Mesodermal cell (in vitro differentiated cells): ENCODE measurements at regions not wholly inside any gene's neighbourhood (a gene's known extent, or its start where the extent isn't known, plus 50 kb on each side); places are given as distances from the start of the nearest gene placed in this dataset.

Experiments
- H3K27ac ChIP-seq: 2 replicates; pipeline ENCODE4 v1.7.0; 2013; ENCODE audit warnings: mild to moderate bottlenecking, low read depth, low read length, moderate library complexity; ENCODE audit not compliant: severe bottlenecking
- H3K36me3 ChIP-seq: 2 replicates; pipeline ENCODE4 v1.7.1; 2013; ENCODE audit warnings: mild to moderate bottlenecking, low read length, moderate library complexity; ENCODE audit not compliant: control insufficient read depth, insufficient read depth
- H3K4me1 ChIP-seq: one replicate; pipeline ENCODE4 v1.7.1; 2013; ENCODE audit warnings: mild to moderate bottlenecking, low read length; ENCODE audit not compliant: insufficient read depth, control insufficient read depth, poor library complexity, severe bottlenecking
- H3K4me3 ChIP-seq: 2 replicates; pipeline ENCODE4 v1.7.0; 2013; ENCODE audit warnings: low read length, control low read depth, mild to moderate bottlenecking; ENCODE audit not compliant: insufficient read depth, poor library complexity, severe bottlenecking; ENCODE audit errors: extremely low read depth
- H3K9me3 ChIP-seq: 2 replicates; pipeline ENCODE4 v1.7.1; 2013; ENCODE audit warnings: mild to moderate bottlenecking, low read length, moderate library complexity; ENCODE audit not compliant: control insufficient read depth
- WGBS, 2 experiments: methylation state at CpG; one replicate each; pipeline ENCODE4 v1.1.5; 2013; ENCODE audit warnings: missing lambda C conversion rate in 2 of 2; ENCODE audit not compliant: insufficient coverage in 2 of 2; 5-methylcytosine and 5-hydroxymethylcytosine counted together

DNA sequence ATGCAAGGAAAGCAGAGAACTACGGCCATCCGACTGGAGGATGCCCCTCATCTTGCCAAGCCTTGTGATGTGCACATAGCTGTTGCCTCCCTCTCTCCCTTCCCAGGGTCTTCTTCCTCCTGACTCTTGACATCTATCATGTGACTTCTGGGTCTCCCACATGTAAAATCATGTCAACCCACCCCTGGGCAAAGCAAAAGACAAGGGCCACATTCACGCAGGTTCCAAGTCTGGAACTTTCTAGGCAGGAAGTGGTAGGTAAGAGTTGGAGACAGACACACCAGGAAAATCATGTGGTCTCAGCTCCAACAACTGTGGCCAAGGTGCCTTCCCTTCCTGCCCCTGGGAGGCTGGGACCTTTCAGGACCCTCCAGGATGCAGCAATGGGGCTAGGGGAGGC, 187.3 kb downstream of the CXCL12 start:
- Histone ChIP-seq H3K36me3 (no peaks in the 10 kb centered on the region), H3K9me3 (no peaks in the 10 kb centered on the region), H3K4me1 (peaks cover 11% of the 10 kb centered on the region), H3K4me3 (no peak overlapping the region), H3K27ac (no peak overlapping the region)
- 100% methylated on average over 2 of the region's 3 CpGs for WGBS, 2 experiments

GRCh38 chr10:44196336-44196735, 188.6 kb downstream of the CXCL12 start:
- no peak overlapping the region for H3K27ac ChIP-seq
- peaks cover 11% of the 10 kb centered on the region for H3K4me1 ChIP-seq
- no peaks in the 10 kb centered on the region for H3K9me3 ChIP-seq
- H3K36me3 ChIP-seq, result no peaks in the 10 kb centered on the region
- no peak overlapping the region for H3K4me3 ChIP-seq
- 93 to 100% methylated on average over 2 to 4 of the region's 5 CpGs for WGBS, 2 experiments

DNA sequence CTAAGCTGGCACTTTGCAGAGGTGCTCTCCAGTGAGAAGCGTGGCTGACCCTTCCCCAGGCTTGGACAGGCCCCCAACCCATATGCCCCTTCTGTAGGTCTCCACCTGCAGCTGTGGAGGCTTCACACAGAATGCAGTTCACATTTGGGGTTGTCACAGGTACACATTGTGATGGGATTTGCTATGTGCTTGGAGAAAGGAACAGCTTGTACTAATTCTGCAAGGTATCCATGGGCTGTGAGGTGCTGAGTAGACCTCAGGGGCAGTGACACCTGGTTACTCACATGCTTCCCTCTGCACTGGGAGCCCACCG, 188.9 kb downstream of the CXCL12 start:
- peaks cover 11% of the 10 kb centered on the region for H3K4me1 ChIP-seq
- WGBS, 2 experiments, result 86 to 89% methylated on average over 1 to 2 of the region's 2 CpGs
- no peak overlapping the region for H3K4me3 ChIP-seq
- no peak overlapping the region for H3K27ac ChIP-seq
- no peaks in the 10 kb centered on the region for H3K9me3 ChIP-seq
- H3K36me3 ChIP-seq, result no peaks in the 10 kb centered on the region

DNA sequence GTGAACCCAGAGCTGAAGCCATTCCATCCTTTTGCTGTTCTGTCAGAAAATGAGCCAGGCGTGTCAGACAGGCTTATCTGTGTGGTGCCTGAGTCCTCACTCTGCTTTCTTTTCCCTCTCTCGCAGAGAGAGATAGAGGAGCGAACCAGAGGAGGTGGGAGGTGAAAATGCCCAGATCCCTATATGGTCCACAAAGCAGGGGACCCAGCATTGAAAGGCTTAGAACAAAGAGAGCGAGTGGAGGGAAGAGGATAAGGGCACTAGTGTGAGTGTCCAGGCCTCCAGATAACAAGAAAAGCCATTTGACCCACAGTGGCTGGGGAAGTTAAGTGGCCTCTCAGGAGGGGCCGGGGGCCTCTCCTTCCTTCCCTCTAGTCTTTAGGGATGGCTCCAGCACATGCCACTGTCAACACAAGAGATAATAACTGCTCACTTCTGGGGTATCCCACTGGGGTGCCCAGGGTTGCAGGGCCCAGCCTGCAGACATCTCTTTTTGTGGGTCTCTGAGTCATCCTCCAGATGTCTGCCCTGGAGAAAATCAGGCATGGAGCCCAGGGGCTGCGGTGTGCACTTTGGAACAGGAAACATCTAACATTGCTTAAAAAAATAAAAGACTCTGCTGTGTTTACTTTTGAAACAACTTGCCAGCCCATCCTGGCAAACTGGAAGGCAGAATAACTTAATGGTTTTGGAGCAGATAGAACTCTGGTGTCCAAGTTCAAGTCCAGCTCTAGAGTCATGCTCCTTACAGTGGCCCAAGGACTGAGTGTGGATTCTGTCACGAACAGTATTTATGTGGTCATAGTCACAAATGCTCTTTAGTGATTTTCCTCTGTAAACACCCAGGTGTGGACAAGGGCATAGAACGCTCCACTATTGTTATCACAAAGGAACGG, 189.5 kb downstream of the CXCL12 start:
- Histone ChIP-seq H3K27ac (peak overlapping the region; percentile 59), H3K4me3 (no peak overlapping the region), H3K36me3 (no peaks in the 10 kb centered on the region), H3K4me1 (peaks cover 11% of the 10 kb centered on the region), H3K9me3 (no peaks in the 10 kb centered on the region)
- WGBS, 2 experiments, result 86 to 93% methylated on average over 5 to 6 of the region's 9 CpGs

GRCh38 chr10:44194435-44194834, 190.5 kb downstream of the CXCL12 start:
- Histone ChIP-seq H3K4me1 (peaks cover 11% of the 10 kb centered on the region), H3K36me3 (no peaks in the 10 kb centered on the region), H3K27ac (no peak overlapping the region), H3K4me3 (no peak overlapping the region), H3K9me3 (no peaks in the 10 kb centered on the region)
- WGBS, 2 experiments, result 83% methylated on average over 1 of the region's 2 CpGs; no CpG with 5 or more reads in 1 of the 2 experiments

GRCh38 chr10:44193567-44194220, 191.2 kb downstream of the CXCL12 start:
- H3K9me3 ChIP-seq, result no peaks in the 10 kb centered on the region
- H3K4me3 ChIP-seq, result no peak overlapping the region
- no peak overlapping the region for H3K27ac ChIP-seq
- 80 to 91% methylated on average over 3 to 4 of the region's 5 CpGs for WGBS, 2 experiments
- H3K36me3 ChIP-seq, result no peaks in the 10 kb centered on the region
- H3K4me1 ChIP-seq, result peaks cover 11% of the 10 kb centered on the region

DNA sequence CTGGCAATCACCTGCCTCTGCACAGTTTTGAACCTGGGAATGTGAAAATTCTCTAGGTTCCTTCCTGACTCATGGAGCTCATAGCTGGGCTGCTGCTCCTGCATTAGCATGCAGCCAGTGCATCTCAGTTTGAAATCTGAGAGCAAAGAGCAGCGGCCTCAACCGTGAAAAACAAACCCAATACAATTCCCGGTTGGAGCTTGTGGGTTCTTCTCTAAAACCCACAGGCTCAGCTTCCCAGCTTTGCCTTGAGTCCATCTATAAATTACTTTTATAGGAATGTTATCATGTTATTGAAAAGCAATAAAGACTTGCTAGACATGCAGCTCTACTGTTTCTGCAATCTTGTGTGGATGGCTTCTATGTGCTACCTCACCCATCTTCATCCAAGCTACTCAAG, 191.7 kb downstream of the CXCL12 start:
- Histone ChIP-seq H3K27ac (no peak overlapping the region), H3K9me3 (no peaks in the 10 kb centered on the region), H3K36me3 (no peaks in the 10 kb centered on the region), H3K4me1 (peaks cover 11% of the 10 kb centered on the region), H3K4me3 (no peak overlapping the region)
- WGBS, 2 experiments, result 46 to 50% methylated on average over 2 of the region's 3 CpGs

DNA sequence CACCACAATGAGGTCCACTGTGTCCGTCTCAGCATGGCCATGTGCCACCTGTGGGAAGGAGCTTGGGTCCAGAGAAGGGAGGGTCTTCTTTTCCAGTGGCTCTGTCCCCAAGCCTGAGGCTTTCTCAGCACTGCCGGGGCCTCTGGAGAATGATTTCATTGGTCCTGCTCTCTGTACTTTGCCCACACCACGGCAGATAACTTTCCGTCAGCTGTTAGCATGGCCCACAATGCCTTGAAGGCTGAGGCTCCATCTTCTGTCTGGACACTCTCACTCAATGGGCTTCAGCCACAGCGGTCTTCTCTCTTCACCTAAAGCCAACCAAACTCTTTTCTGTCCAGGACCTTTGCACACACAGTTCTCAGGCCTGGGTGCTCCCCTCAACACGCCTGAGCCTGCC, 192.5 kb downstream of the CXCL12 start:
- peaks cover 11% of the 10 kb centered on the region for H3K4me1 ChIP-seq
- no peaks in the 10 kb centered on the region for H3K36me3 ChIP-seq
- 81 to 93% methylated on average over 5 of the region's 6 CpGs for WGBS, 2 experiments
- H3K27ac ChIP-seq, result no peak overlapping the region
- H3K4me3 ChIP-seq, result no peak overlapping the region
- H3K9me3 ChIP-seq, result no peaks in the 10 kb centered on the region

- H3K36me3 ChIP-seq, result no peaks in the 10 kb centered on the region
- H3K4me1 ChIP-seq, result peaks cover 10% of the 10 kb centered on the region
- no peaks in the 10 kb centered on the region for H3K9me3 ChIP-seq
- H3K4me3 ChIP-seq, result no peak overlapping the region
- H3K27ac ChIP-seq, result no peak overlapping the region
Measured at GRCh38 chr10:44190541-44190940, 194.4 kb downstream of the CXCL12 start.

GRCh38 chr10:44186821-44187220, 198.1 kb downstream of the CXCL12 start:
- H3K9me3 ChIP-seq, result no peaks in the 10 kb centered on the region
- H3K36me3 ChIP-seq, result no peaks in the 10 kb centered on the region
- WGBS, 2 experiments, result 83 to 100% methylated on average over 1 of the region's 1 CpG
- H3K4me3 ChIP-seq, result no peak overlapping the region
- H3K27ac ChIP-seq, result no peak overlapping the region
- H3K4me1 ChIP-seq, result no peaks in the 10 kb centered on the region

GRCh38 chr10:44186150-44186549, 198.7 kb downstream of the CXCL12 start:
- H3K4me3 ChIP-seq, result no peak overlapping the region
- no peaks in the 10 kb centered on the region for H3K4me1 ChIP-seq
- H3K27ac ChIP-seq, result no peak overlapping the region
- H3K36me3 ChIP-seq, result no peaks in the 10 kb centered on the region
- H3K9me3 ChIP-seq, result no peaks in the 10 kb centered on the region
- 78 to 100% methylated on average over 1 to 2 of the region's 2 CpGs for WGBS, 2 experiments
